Liver (tissue), 8 donors: ENCODE measurements at regions not wholly inside any gene's neighbourhood (a gene's known extent, or its start where the extent isn't known, plus 50 kb on each side); places are given as distances from the start of the nearest gene placed in this dataset.
A peak's percentile ranks its signal among the peaks of the same experiment; 100 is the strongest.
"Not testable (repeated sequence)": the region's sequence is repeated elsewhere in the genome, so short reads cannot be mapped to it uniquely, and the experiment has no call there.

Experiments
- DNase-seq: peaks from one replicate; pipeline ENCODE4 v3.0.0-alpha.2; 2017; ENCODE audit warnings: low spot score
- H3K27ac ChIP-seq, 2 donors: one replicate each; pipeline ENCODE4 v1.7.0; 2013; ENCODE audit warnings: inconsistent platforms in 2 of 2, low read length in 2 of 2, control low read depth in 1 of 2, low read depth in 1 of 2, mild to moderate bottlenecking in 1 of 2
- H3K27me3 ChIP-seq, 4 donors: one replicate each; pipeline versions ENCODE4 v1.6.1 to v1.7.0; 2013; ENCODE audit warnings: low read length in 3 of 4, inconsistent platforms in 1 of 4, mild to moderate bottlenecking in 1 of 4, moderate library complexity in 1 of 4; ENCODE audit not compliant: control insufficient read depth in 4 of 4, insufficient read depth in 4 of 4
- H3K36me3 ChIP-seq, 4 donors: one replicate each; pipeline versions ENCODE4 v1.6.1 to v1.7.0; 2013; ENCODE audit warnings: low read length in 3 of 4, mild to moderate bottlenecking in 3 of 4, low read depth in 1 of 4, moderate library complexity in 1 of 4; ENCODE audit not compliant: control insufficient read depth in 4 of 4, insufficient read depth in 3 of 4
- H3K4me1 ChIP-seq, 4 donors: one replicate each; pipeline versions ENCODE4 v1.6.1 to v1.7.0; 2013; ENCODE audit warnings: low read length in 3 of 4, mild to moderate bottlenecking in 3 of 4, moderate library complexity in 1 of 4; ENCODE audit not compliant: control insufficient read depth in 4 of 4, insufficient read depth in 4 of 4
- H3K4me3 ChIP-seq, 3 donors: one replicate each; pipeline versions ENCODE4 v1.6.1 to v1.7.0; 2013; ENCODE audit warnings: low read length in 3 of 3, control low read depth in 1 of 3, low read depth in 1 of 3, mild to moderate bottlenecking in 1 of 3
- H3K9ac ChIP-seq, 2 donors: one replicate each; pipeline ENCODE4 v1.7.0; 2013; ENCODE audit warnings: low read length in 2 of 2, mild to moderate bottlenecking in 2 of 2, moderate library complexity in 2 of 2, control low read depth in 1 of 2, low read depth in 1 of 2
- H3K9me3 ChIP-seq, 4 donors: one replicate each; pipeline versions ENCODE4 v1.6.1 to v1.7.0; 2013; ENCODE audit warnings: low read length in 3 of 4; ENCODE audit not compliant: control insufficient read depth in 4 of 4
- ATF3 ChIP-seq: IDR thresholded peaks from 2 replicates; pipeline ENCODE4 v1.6.1; 2016; ENCODE audit warnings: antibody characterized with exemption
- CTCF ChIP-seq: fragments of 150-350 bp; IDR thresholded peaks from 2 replicates; pipeline ENCODE4 v1.5.1; 2017; ENCODE audit warnings: improper control_type of control experiment, low read depth, low read length; ENCODE audit not compliant: missing input control
- EGR1 ChIP-seq, 2 donors: IDR thresholded peaks; 2 replicates each; pipeline ENCODE4 v1.6.1; 2016 to 2018; ENCODE audit warnings: antibody characterized with exemption in 2 of 2, low read depth in 2 of 2
- FOXA1 ChIP-seq: IDR thresholded peaks from 2 replicates; pipeline ENCODE4 v1.6.1; 2016; ENCODE audit warnings: antibody characterized with exemption
- FOXA2 ChIP-seq: IDR thresholded peaks from 2 replicates; pipeline ENCODE4 v1.6.1; 2016; ENCODE audit warnings: antibody characterized with exemption
- GABPA ChIP-seq, 2 donors: IDR thresholded peaks in 1 of 2; conservative IDR thresholded peaks in 1 of 2; 2 replicates each; pipeline ENCODE4 v1.6.1; 2016; ENCODE audit warnings: antibody characterized with exemption in 2 of 2, mild to moderate bottlenecking in 1 of 2, moderate library complexity in 1 of 2
- HNF4A ChIP-seq, 2 donors: conservative IDR thresholded peaks; 2 replicates each; pipeline ENCODE4 v1.6.1; 2016; ENCODE audit warnings: antibody characterized with exemption in 2 of 2, mild to moderate bottlenecking in 2 of 2
- HNF4G ChIP-seq: IDR thresholded peaks from 2 replicates; pipeline ENCODE4 v1.6.1; 2016; ENCODE audit warnings: antibody characterized with exemption
- JUND ChIP-seq, 2 donors: IDR thresholded peaks; 2 replicates each; pipeline ENCODE4 v1.6.1; 2016; ENCODE audit warnings: antibody characterized with exemption in 2 of 2
- MAX ChIP-seq: IDR thresholded peaks from 2 replicates; pipeline ENCODE4 v1.6.1; 2016; ENCODE audit warnings: antibody characterized with exemption
- NR2F2 ChIP-seq: IDR thresholded peaks from 2 replicates; pipeline ENCODE4 v1.6.1; 2016; ENCODE audit warnings: antibody characterized with exemption
- RAD21 ChIP-seq, 2 donors: IDR thresholded peaks; 2 replicates each; pipeline ENCODE4 v1.6.1; 2016; ENCODE audit warnings: antibody characterized with exemption in 2 of 2, mild to moderate bottlenecking in 2 of 2
- REST ChIP-seq: IDR thresholded peaks from 2 replicates; pipeline ENCODE4 v1.6.1; 2016; ENCODE audit warnings: antibody characterized with exemption, mild to moderate bottlenecking
- RXRA ChIP-seq, 2 donors: IDR thresholded peaks; 2 replicates each; pipeline ENCODE4 v1.6.1; 2017 to 2018; ENCODE audit warnings: antibody characterized with exemption in 2 of 2, mild to moderate bottlenecking in 1 of 2
- SP1 ChIP-seq: IDR thresholded peaks from 2 replicates; pipeline ENCODE4 v1.6.1; 2018; ENCODE audit warnings: antibody characterized with exemption, mild to moderate bottlenecking
- TAF1 ChIP-seq: conservative IDR thresholded peaks from 2 replicates; pipeline ENCODE4 v1.6.1; 2016; ENCODE audit warnings: antibody characterized with exemption, mild to moderate bottlenecking
- YY1 ChIP-seq: IDR thresholded peaks from 2 replicates; pipeline ENCODE4 v1.6.1; 2016; ENCODE audit warnings: antibody characterized with exemption, mild to moderate bottlenecking
- ZBTB33 ChIP-seq: IDR thresholded peaks from 2 replicates; pipeline ENCODE4 v1.6.1; 2016; ENCODE audit warnings: antibody characterized with exemption
- WGBS: extraction: QIAGEN DNeasy Blood & Tissue Kit; methylation state at CpG from one replicate; pipeline ENCODE4 v1.1.7; 2013; 5-methylcytosine and 5-hydroxymethylcytosine counted together
- donor health status: healthy.
- donor health status: healthy.
- donor health status: healthy.
- donor health status: healthy.
- donor health status: healthy.

- Histone ChIP-seq H3K27me3 (no peaks in the 10 kb centered on the region), H3K4me1 (peaks cover 0 to 15% (median 0%) of the 10 kb centered on the region in 4 donors), H3K36me3 (no peaks in the 10 kb centered on the region), H3K27ac (no peak overlapping the region), H3K9me3 (no peaks in the 10 kb centered on the region), H3K4me3 (no peak overlapping the region), H3K9ac (no peak overlapping the region)
- DNase-seq: peak; percentile 44
- 81% methylated on average over 11 of the region's 11 CpGs for WGBS
- no peak for TF ChIP-seq EGR1 (IDR thresholded peaks at IDR 0.05; ENCODE audit: low read depth in 2 of 2)
- no peak for TF ChIP-seq HNF4A (conservative IDR thresholded peaks at IDR 0.05)
- TF ChIP-seq GABPA (IDR thresholded peaks at IDR 0.05 in 1 of 2, conservative IDR thresholded peaks at IDR 0.05 in 1 of 2): no peak
- TF ChIP-seq REST: no peak
- TF ChIP-seq RXRA (IDR thresholded peaks at IDR 0.05): no peak
- no peak for TF ChIP-seq TAF1
- TF ChIP-seq RAD21 (IDR thresholded peaks at IDR 0.05): no peak
- TF ChIP-seq HNF4G: no peak
- TF ChIP-seq ZBTB33: no peak
- no peak for TF ChIP-seq ATF3
- no peak for TF ChIP-seq NR2F2
- TF ChIP-seq FOXA2: no peak
- no peak for TF ChIP-seq JUND (IDR thresholded peaks at IDR 0.05)
- TF ChIP-seq MAX: no peak
- no peak for TF ChIP-seq SP1
- no peak for TF ChIP-seq CTCF
- TF ChIP-seq YY1: no peak
- TF ChIP-seq FOXA1: no peak
These were observed 161.5 kb upstream of the HEY2 start for GRCh38 chr6:125587666-125588632.

- H3K4me1 ChIP-seq, H3K27ac ChIP-seq, H3K4me3 ChIP-seq, H3K9ac ChIP-seq, H3K9me3 ChIP-seq, H3K27me3 ChIP-seq, DNase-seq, H3K36me3 ChIP-seq: not testable (repeated sequence)
- 85% methylated on average over 3 of the region's 3 CpGs for WGBS
These were observed 157.6 kb upstream of the HEY2 start for GRCh38 chr6:125591796-125592195.
